KMS-11 (cell line): ENCODE measurements at regions not wholly inside any gene's neighbourhood (a gene's known extent, or its start where the extent isn't known, plus 50 kb on each side); places are given as distances from the start of the nearest gene placed in this dataset.

Experiments used
- H2AFZ ChIP-seq: fragments of 200-600 bp; sonication (generic); 2 replicates; pipeline ENCODE4 v1.6.1; 2016; ENCODE audit warnings: antibody characterized with exemption, mixed run types, low read depth
- H3K27ac ChIP-seq: fragments of 200-600 bp; sonication (generic); 2 replicates; pipeline ENCODE4 v1.6.1; 2016; ENCODE audit warnings: mild to moderate bottlenecking, mixed run types
- H3K27me3 ChIP-seq: fragments of 200-600 bp; sonication (generic); 2 replicates; pipeline ENCODE4 v1.6.1; 2017; ENCODE audit warnings: mild to moderate bottlenecking, low read depth, mixed run types, moderate library complexity; ENCODE audit not compliant: insufficient read depth
- H3K36me3 ChIP-seq: fragments of 200-600 bp; sonication (generic); 2 replicates; pipeline ENCODE4 v1.6.1; 2017; ENCODE audit warnings: mild to moderate bottlenecking, mixed run types; ENCODE audit not compliant: insufficient read depth
- H3K4me1 ChIP-seq: fragments of 200-600 bp; sonication (generic); 2 replicates; pipeline ENCODE4 v1.6.1; 2016; ENCODE audit warnings: mild to moderate bottlenecking, low read depth, mixed run types; ENCODE audit not compliant: poor library complexity, severe bottlenecking
- H3K4me2 ChIP-seq: fragments of 200-600 bp; sonication (generic); 2 replicates; pipeline ENCODE4 v1.7.0; 2016; ENCODE audit warnings: mild to moderate bottlenecking, mixed run types
- H3K4me3 ChIP-seq: fragments of 200-600 bp; sonication (generic); IDR thresholded peaks from 2 replicates; pipeline ENCODE4 v1.6.1; 2017; ENCODE audit warnings: low read depth, low read length, mixed read lengths; ENCODE audit not compliant: insufficient read depth
- H3K79me2 ChIP-seq: fragments of 200-600 bp; sonication (generic); 2 replicates; pipeline ENCODE4 v1.6.1; 2016; ENCODE audit warnings: low read depth, mixed run types; ENCODE audit not compliant: insufficient read depth
- H3K9ac ChIP-seq: fragments of 200-600 bp; sonication (generic); 2 replicates; pipeline ENCODE4 v1.6.1; 2016; ENCODE audit warnings: mild to moderate bottlenecking, mixed run types
- H4K20me1 ChIP-seq: fragments of 200-600 bp; sonication (generic); 2 replicates; pipeline ENCODE4 v1.6.1; 2016; ENCODE audit warnings: mild to moderate bottlenecking, mixed run types; ENCODE audit not compliant: insufficient read depth
- TF ChIP-seq, protein P1 (sequence below): fragments of 200-600 bp; sonication (generic); conservative IDR thresholded peaks from 2 replicates; pipeline ENCODE4 v1.6.1; 2017; ENCODE audit warnings: low read depth, mild to moderate bottlenecking, antibody characterized with exemption, low read length, moderate library complexity, mixed read lengths

DNA sequence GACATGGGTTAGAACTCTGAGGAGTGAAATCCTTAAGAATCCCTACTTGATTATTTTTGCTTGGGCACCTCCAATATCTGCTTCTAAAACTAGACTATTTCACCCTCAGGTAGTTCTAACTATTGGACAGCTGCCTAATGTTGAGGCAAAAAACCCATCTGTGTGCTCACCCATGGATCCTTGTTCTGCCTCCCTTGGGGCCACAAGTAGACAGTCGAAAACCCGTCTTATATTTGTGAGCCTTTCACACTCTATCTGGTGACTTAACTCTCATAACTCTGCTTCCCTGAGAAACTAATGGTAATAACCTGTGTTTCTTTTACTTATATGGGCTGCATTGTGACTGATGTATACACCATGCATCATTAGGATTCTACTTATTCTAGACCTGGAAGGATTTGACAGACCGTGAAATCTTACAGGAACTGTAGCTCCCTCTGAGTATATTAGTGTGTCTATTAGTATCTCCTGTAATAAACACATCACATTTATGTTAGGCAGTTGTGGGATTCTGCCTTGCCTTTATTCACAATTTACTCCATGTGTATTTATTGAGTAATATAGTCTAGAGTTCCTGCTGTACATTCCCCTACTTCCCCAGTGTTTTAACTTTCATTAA, 94.6 kb upstream of the SGCD start:
- Histone ChIP-seq H4K20me1 (no peaks in the 10 kb centered on the region), H3K27me3 (no peaks in the 10 kb centered on the region), H3K27ac (no peak overlapping the region), H3K9ac (no peak overlapping the region), H3K4me2 (no peak overlapping the region), H3K79me2 (no peaks in the 10 kb centered on the region), H3K4me1 (no peaks in the 10 kb centered on the region), H3K36me3 (no peaks in the 10 kb centered on the region), H2AFZ (no peak overlapping the region), H3K4me3 (no peak overlapping the region)
- TF ChIP-seq, protein P1, sequence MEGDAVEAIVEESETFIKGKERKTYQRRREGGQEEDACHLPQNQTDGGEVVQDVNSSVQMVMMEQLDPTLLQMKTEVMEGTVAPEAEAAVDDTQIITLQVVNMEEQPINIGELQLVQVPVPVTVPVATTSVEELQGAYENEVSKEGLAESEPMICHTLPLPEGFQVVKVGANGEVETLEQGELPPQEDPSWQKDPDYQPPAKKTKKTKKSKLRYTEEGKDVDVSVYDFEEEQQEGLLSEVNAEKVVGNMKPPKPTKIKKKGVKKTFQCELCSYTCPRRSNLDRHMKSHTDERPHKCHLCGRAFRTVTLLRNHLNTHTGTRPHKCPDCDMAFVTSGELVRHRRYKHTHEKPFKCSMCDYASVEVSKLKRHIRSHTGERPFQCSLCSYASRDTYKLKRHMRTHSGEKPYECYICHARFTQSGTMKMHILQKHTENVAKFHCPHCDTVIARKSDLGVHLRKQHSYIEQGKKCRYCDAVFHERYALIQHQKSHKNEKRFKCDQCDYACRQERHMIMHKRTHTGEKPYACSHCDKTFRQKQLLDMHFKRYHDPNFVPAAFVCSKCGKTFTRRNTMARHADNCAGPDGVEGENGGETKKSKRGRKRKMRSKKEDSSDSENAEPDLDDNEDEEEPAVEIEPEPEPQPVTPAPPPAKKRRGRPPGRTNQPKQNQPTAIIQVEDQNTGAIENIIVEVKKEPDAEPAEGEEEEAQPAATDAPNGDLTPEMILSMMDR = no peak

DNA sequence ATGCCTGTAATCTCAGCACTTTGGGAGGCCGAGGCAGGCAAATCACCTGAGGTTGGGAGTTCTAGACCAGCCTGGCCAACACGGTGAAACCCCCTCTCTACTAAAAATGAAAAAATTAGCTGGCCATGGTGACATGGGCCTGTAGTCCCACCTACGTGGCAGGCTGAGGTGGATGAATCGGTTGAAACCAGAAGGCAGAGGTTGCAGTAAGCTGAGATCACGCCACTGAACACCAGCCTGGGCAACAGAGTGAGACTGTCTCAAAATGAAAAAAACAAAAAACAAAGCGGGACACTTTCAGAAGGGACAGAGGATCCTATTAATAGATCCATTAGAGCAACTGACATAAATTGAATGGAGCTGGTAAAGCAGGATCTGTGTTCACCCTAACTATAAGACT, 89.6 kb upstream of the SGCD start:
- no peak overlapping the region for H3K27ac ChIP-seq
- H3K4me3 ChIP-seq = no peak overlapping the region
- H4K20me1 ChIP-seq = no peaks in the 10 kb centered on the region
- H2AFZ ChIP-seq = no peak overlapping the region
- TF ChIP-seq, protein P1 = no peak
- H3K9ac ChIP-seq = no peak overlapping the region
- no peaks in the 10 kb centered on the region for H3K36me3 ChIP-seq
- H3K4me1 ChIP-seq = no peaks in the 10 kb centered on the region
- H3K4me2 ChIP-seq = no peak overlapping the region
- no peaks in the 10 kb centered on the region for H3K27me3 ChIP-seq
- no peaks in the 10 kb centered on the region for H3K79me2 ChIP-seq

DNA sequence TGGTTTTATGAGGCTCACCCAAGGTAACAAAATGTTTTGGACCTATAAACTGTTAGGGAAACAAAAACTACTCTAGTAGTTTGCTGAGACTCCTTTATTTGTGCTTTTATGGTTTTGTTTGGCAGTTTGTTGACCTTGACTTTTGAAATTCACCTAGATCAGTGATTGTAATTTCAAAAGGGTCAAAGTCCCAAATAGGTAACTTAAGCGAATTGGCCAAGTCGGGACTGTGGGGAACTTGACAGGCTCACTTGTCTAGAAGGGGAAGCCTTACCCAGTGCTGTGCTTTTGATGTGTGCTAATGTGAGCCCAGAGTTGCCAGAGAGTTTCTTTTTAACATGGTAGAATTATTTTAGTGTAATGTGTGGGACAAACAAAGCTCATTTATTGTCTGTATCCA, 87.2 kb upstream of the SGCD start:
- no peaks in the 10 kb centered on the region for H3K4me1 ChIP-seq
- no peaks in the 10 kb centered on the region for H3K27me3 ChIP-seq
- no peak overlapping the region for H3K4me2 ChIP-seq
- no peak overlapping the region for H3K27ac ChIP-seq
- TF ChIP-seq, protein P1 = no peak
- no peaks in the 10 kb centered on the region for H3K79me2 ChIP-seq
- no peaks in the 10 kb centered on the region for H4K20me1 ChIP-seq
- H3K9ac ChIP-seq = no peak overlapping the region
- H3K36me3 ChIP-seq = no peaks in the 10 kb centered on the region
- no peak overlapping the region for H3K4me3 ChIP-seq
- H2AFZ ChIP-seq = no peak overlapping the region

DNA sequence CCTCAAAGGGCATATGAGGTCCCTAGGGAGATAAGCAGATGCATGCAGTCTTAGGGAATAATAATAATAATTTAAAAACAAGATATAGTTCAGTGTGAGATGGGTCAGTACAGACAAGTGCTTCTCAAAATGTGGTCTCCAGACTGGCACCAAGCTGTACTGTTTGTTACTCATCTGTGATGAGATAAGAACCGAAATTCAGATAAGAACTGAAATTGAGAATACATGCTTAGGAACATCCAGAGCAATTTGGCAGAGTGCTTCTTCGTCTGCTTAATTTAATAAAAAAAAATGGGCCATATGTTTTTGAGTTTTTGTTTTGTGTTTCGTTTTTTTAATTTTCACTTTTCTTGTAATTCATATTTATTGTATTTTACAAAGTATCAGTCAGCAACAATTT, 86.5 kb upstream of the SGCD start:
- H3K79me2 ChIP-seq = no peaks in the 10 kb centered on the region
- H3K4me2 ChIP-seq = no peak overlapping the region
- H3K27ac ChIP-seq = no peak overlapping the region
- H4K20me1 ChIP-seq = no peaks in the 10 kb centered on the region
- no peaks in the 10 kb centered on the region for H3K36me3 ChIP-seq
- no peak overlapping the region for H2AFZ ChIP-seq
- no peaks in the 10 kb centered on the region for H3K27me3 ChIP-seq
- TF ChIP-seq, protein P1 = no peak
- H3K4me1 ChIP-seq = no peaks in the 10 kb centered on the region
- no peak overlapping the region for H3K4me3 ChIP-seq
- H3K9ac ChIP-seq = no peak overlapping the region
